Hepatocyte (in vitro differentiated cells): ENCODE measurements at regions not wholly inside any gene's neighbourhood (a gene's known extent, or its start where the extent isn't known, plus 50 kb on each side); places are given as distances from the start of the nearest gene placed in this dataset.

Source experiments
- DNase-seq: peaks from one replicate; pipeline ENCODE4 v3.0.0-alpha.2; 2016; ENCODE audit warnings: low spot score
- H2AFZ ChIP-seq: fragments of 200-600 bp; sonication (generic); 2 replicates; pipeline ENCODE4 v1.6.0; 2016; ENCODE audit warnings: antibody characterized with exemption, mild to moderate bottlenecking
- H3K27ac ChIP-seq: fragments of 200-600 bp; sonication (generic); 2 replicates; pipeline ENCODE4 v1.5.1; 2016; ENCODE audit warnings: mild to moderate bottlenecking
- H3K27me3 ChIP-seq: fragments of 200-600 bp; sonication (generic); 2 replicates; pipeline ENCODE4 v1.6.1; 2016
- H3K36me3 ChIP-seq: fragments of 200-600 bp; sonication (generic); replicated peaks from 2 replicates; pipeline ENCODE4 v1.5.1; 2016; ENCODE audit warnings: low read depth; ENCODE audit not compliant: insufficient read depth
- H3K4me1 ChIP-seq: fragments of 200-600 bp; sonication (generic); 2 replicates; pipeline ENCODE4 v1.5.1; 2016; ENCODE audit warnings: mild to moderate bottlenecking, moderate library complexity; ENCODE audit not compliant: insufficient read depth
- H3K4me2 ChIP-seq: fragments of 200-600 bp; sonication (generic); 2 replicates; pipeline ENCODE4 v1.6.0; 2016
- H3K4me3 ChIP-seq: fragments of 200-600 bp; sonication (generic); 2 replicates; pipeline ENCODE4 v1.5.1; 2016; ENCODE audit warnings: mild to moderate bottlenecking
- H3K79me2 ChIP-seq: fragments of 200-600 bp; sonication (generic); 2 replicates; pipeline ENCODE4 v1.6.0; 2017; ENCODE audit warnings: mild to moderate bottlenecking
- H3K9me2 ChIP-seq: fragments of 200-600 bp; sonication (generic); replicated peaks from 2 replicates; pipeline ENCODE4 v1.6.0; 2017; ENCODE audit warnings: mild to moderate bottlenecking; ENCODE audit not compliant: insufficient read depth
- H3K9me3 ChIP-seq: fragments of 200-600 bp; sonication (generic); 2 replicates; pipeline ENCODE4 v1.5.1; 2016; ENCODE audit warnings: low read depth, mild to moderate bottlenecking
- H4K20me1 ChIP-seq: fragments of 200-600 bp; sonication (generic); 2 replicates; pipeline ENCODE4 v1.6.0; 2016; ENCODE audit warnings: mild to moderate bottlenecking; ENCODE audit not compliant: insufficient read depth, poor library complexity, severe bottlenecking
- EZH2 ChIP-seq: fragments of 200-600 bp; sonication (generic); IDR thresholded peaks from 2 replicates; pipeline ENCODE4 v1.6.1; 2016; ENCODE audit warnings: antibody characterized with exemption, mild to moderate bottlenecking, borderline replicate concordance
- EZH2phosphoT487 ChIP-seq: fragments of 200-600 bp; sonication (generic); IDR thresholded peaks from one replicate; pipeline ENCODE4 v1.6.1; 2018; ENCODE audit warnings: antibody characterized with exemption, mild to moderate bottlenecking, low read depth, moderate library complexity; ENCODE audit not compliant: unreplicated experiment, severe bottlenecking
- WGBS: methylation state at CpG from one replicate; pipeline ENCODE4 v1.1.6; 2016; ENCODE audit warnings: low lambda C conversion rate; ENCODE audit errors: missing lambda C conversion rate; 5-methylcytosine and 5-hydroxymethylcytosine counted together
- TF ChIP-seq, protein P1 (sequence below): fragments of 200-600 bp; sonication (generic); IDR thresholded peaks from 2 replicates; pipeline ENCODE4 v1.5.1; 2016; ENCODE audit warnings: antibody characterized with exemption, mild to moderate bottlenecking; ENCODE audit not compliant: poor library complexity

DNA sequence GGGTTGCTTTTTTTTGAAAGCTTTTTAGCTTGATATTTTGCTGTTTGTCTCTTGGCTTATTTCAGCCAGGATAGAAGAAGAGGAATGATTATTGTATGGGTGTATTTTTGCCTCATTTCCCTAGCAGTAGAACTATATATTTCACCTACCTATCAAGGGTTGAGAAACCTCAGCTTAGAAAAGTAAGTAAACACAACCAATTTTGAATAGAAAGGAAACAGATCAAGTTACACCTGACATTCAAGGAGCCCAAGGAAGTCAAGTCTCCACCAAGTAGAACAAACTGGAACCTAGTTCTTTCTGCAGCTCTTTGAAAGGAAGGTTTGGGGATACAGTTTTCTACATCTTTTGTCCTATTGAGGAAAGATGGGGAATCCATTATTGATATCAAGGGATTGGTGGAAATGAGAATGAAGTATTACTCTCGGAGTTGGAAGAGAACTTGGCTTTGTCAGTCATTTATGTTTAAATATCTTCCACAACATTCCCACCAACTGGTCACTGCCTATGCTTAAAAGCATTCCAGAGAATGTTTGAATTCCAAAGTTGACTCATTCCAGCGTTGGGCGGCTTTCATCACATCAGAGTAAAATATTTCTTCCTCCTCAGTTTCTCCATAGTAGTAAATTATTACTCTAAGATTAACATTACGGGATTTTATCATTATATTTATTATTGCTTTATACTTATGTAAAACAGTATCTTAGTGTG lies 207.8 kb upstream of the CNKSR2 start:
- no peak for DNase-seq
- H2AFZ ChIP-seq, result no peak overlapping the region
- no peaks in the 10 kb centered on the region for H3K9me3 ChIP-seq
- no peaks in the 10 kb centered on the region for H3K4me1 ChIP-seq
- H3K9me2 ChIP-seq, result no peaks in the 10 kb centered on the region
- no peaks in the 10 kb centered on the region for H4K20me1 ChIP-seq
- H3K79me2 ChIP-seq, result no peaks in the 10 kb centered on the region
- TF ChIP-seq EZH2phosphoT487, result no peak
- TF ChIP-seq, protein P1, sequence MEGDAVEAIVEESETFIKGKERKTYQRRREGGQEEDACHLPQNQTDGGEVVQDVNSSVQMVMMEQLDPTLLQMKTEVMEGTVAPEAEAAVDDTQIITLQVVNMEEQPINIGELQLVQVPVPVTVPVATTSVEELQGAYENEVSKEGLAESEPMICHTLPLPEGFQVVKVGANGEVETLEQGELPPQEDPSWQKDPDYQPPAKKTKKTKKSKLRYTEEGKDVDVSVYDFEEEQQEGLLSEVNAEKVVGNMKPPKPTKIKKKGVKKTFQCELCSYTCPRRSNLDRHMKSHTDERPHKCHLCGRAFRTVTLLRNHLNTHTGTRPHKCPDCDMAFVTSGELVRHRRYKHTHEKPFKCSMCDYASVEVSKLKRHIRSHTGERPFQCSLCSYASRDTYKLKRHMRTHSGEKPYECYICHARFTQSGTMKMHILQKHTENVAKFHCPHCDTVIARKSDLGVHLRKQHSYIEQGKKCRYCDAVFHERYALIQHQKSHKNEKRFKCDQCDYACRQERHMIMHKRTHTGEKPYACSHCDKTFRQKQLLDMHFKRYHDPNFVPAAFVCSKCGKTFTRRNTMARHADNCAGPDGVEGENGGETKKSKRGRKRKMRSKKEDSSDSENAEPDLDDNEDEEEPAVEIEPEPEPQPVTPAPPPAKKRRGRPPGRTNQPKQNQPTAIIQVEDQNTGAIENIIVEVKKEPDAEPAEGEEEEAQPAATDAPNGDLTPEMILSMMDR, result no peak
- TF ChIP-seq EZH2, result no peak
- H3K4me2 ChIP-seq, result no peak overlapping the region
- no peak overlapping the region for H3K4me3 ChIP-seq
- 54% methylated on average over 4 of the region's 4 CpGs for WGBS
- H3K36me3 ChIP-seq, result no peaks in the 10 kb centered on the region
- no peak overlapping the region for H3K27ac ChIP-seq
- no peaks in the 10 kb centered on the region for H3K27me3 ChIP-seq

DNA sequence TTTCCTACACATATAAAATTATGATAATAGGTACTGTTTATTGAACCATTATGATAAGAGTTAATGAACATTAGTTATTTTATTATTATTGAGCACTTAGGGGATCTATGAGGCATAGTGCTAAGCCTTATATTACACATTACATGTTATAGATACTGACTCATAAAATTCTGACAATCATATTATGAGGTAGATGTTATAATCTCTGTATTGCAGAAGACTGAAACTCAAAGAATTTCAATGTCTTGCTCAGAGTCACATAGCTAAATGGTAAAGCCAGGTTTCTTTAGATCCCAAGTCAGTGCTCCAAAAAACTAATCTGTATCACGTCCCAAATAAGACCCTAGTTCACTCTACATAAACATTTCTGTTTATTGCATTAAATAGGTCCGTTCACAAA lies 207.2 kb upstream of the CNKSR2 start:
- no peak overlapping the region for H3K4me2 ChIP-seq
- WGBS, result 34% methylated on average over 2 of the region's 2 CpGs
- H3K9me3 ChIP-seq, result no peaks in the 10 kb centered on the region
- no peaks in the 10 kb centered on the region for H3K79me2 ChIP-seq
- H3K4me1 ChIP-seq, result no peaks in the 10 kb centered on the region
- H3K4me3 ChIP-seq, result no peak overlapping the region
- no peaks in the 10 kb centered on the region for H4K20me1 ChIP-seq
- no peak overlapping the region for H3K27ac ChIP-seq
- no peak for DNase-seq
- H3K36me3 ChIP-seq, result no peaks in the 10 kb centered on the region
- H2AFZ ChIP-seq, result no peak overlapping the region
- no peaks in the 10 kb centered on the region for H3K27me3 ChIP-seq
- TF ChIP-seq EZH2 (no peak), EZH2phosphoT487 (no peak)
- TF ChIP-seq, protein P1, result no peak
- H3K9me2 ChIP-seq, result no peaks in the 10 kb centered on the region

DNA sequence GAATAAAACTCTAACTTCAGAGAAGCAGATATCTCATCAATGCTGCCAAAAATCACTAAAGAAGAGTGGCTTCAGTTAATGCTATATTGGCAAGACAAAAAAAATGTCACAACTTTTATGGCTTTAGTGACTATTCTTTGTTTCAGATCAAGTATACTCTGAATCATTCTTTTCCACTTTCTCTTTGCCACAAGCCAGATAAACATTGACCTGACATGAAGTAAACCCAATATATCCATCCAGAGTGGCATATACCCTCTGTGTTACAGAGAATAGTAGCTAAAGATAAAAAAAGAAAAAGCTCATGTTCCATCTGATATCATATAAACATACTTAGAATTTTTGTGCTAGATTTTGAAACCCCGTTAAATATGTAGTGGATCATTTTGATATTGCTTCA lies 206.7 kb upstream of the CNKSR2 start:
- Histone ChIP-seq H3K4me2 (no peak overlapping the region), H3K9me2 (no peaks in the 10 kb centered on the region), H3K4me3 (no peak overlapping the region)

More for the DNA sequence above, 206.7 kb upstream of the CNKSR2 start:
- Histone ChIP-seq H3K79me2 (no peaks in the 10 kb centered on the region), H3K4me1 (no peaks in the 10 kb centered on the region), H3K27me3 (no peaks in the 10 kb centered on the region), H4K20me1 (no peaks in the 10 kb centered on the region), H3K36me3 (no peaks in the 10 kb centered on the region), H2AFZ (no peak overlapping the region), H3K9me3 (no peaks in the 10 kb centered on the region), H3K27ac (no peak overlapping the region)
- TF ChIP-seq, protein P1, result no peak
- TF ChIP-seq EZH2, result no peak
- no peak for TF ChIP-seq EZH2phosphoT487
- WGBS, result 68% methylated on average over 1 of the region's 1 CpG
- no peak for DNase-seq
